ENCODE measurements at regions not wholly inside any gene's neighbourhood (a gene's known extent, or its start where the extent isn't known, plus 50 kb on each side); places are given as distances from the start of the nearest gene placed in this dataset.
A peak's percentile ranks its signal among the peaks of the same experiment; 100 is the strongest.

DNA sequence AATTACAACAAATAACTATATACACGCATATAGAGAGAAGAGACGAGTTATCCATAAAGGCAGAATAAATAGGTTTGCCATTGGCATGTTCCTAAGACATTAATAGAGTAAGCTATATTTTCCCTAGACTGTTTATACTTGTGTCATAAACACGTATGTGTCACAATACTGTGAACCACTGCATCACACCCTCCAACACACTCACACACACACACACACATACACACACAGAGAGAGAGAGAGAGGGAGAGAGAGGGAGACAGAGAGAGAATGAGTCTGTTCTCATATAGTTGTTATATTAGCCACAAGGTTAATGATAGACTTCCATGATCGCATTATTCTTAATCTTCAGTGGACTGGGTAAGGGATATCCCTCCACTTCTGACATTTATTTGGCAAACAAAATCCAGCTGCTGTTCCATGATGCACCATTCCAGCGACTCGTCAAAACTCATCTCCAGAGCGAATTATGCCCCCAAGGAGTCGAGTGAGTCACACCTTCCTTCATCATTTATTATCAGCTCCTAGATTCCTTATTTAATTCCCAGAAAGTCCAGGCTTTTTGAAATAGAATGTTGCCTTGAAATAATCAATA is 82.8 kb upstream of the HIVEP1 start:
- no peaks in the 10 kb centered on the region for H3K79me2 ChIP-seq (ENCODE audit: control insufficient read depth, insufficient read depth, low read length)
- no peak overlapping the region for H3K9ac ChIP-seq (ENCODE audit: insufficient read depth in 1 of 2, low read depth in 2 of 2, low read length in 2 of 2)
- CTCF ChIA-PET (ENCODE audit: low intra/inter-chr PET ratio) = no interaction called here
- POLR2A ChIA-PET = interaction anchor here (1.0 to 4.8 kb wide), 2 partner anchors 8 to 54 kb away, joined by 3 to 57 read pairs; no protein-coding TSS in a partner anchor
- no peaks in the 10 kb centered on the region; the same call in 2 of the 3 replicates for H3K36me3 ChIP-seq (ENCODE audit: control insufficient read depth, insufficient read depth, low read length)
- no TSS peak for BruUV-seq (replicated peaks)
- H3K27me3 ChIP-seq (ENCODE audit: control insufficient read depth in 2 of 2, insufficient read depth in 2 of 2, low read length in 2 of 2) = no peaks in the 10 kb centered on the region
- peak overlapping the region; percentile 94 for H3K27ac ChIP-seq (ENCODE audit: extremely low read depth, low read depth, low read length)
- peaks cover 18% of the 10 kb centered on the region for H3K9me3 ChIP-seq (replicated peaks; ENCODE audit: control insufficient read depth, insufficient read depth, low read depth, low read length)
- no peaks in the 10 kb centered on the region for H4K20me1 ChIP-seq (replicated peaks; ENCODE audit: control insufficient read depth, insufficient read depth, low read length)
- intact Hi-C loops (cut with micrococcal nuclease) = no loop called here
- FAIRE-seq = peak; percentile 15
- no peak for ATAC-seq
- H3K4me2 ChIP-seq (ENCODE audit: insufficient read depth, low read length) = no peak overlapping the region
- DNase-seq (ENCODE audit: extremely low read depth in 1 of 4, low spot score in 3 of 4) = no peak
- H2AFZ ChIP-seq (ENCODE audit: low read depth, low read length) = peak overlapping the region; percentile 73
- in situ Hi-C loops (cut with MboI) = no loop called here
- no peaks in the 10 kb centered on the region for H3K9me1 ChIP-seq (ENCODE audit: control insufficient read depth, insufficient read depth, low read length)
- no peak overlapping the region for H3K4me3 ChIP-seq
- WGBS (ENCODE audit: insufficient coverage, low coverage, missing lambda C conversion rate) = 85% methylated on average over 8 of the region's 8 CpGs
- H3K4me1 ChIP-seq (replicated peaks in 1 of 2; ENCODE audit: control insufficient read depth in 2 of 2, insufficient read depth in 2 of 2, low read length in 2 of 2) = peaks cover 24% of the 10 kb centered on the region in 2 experiments; a peak in 4 of 5 replicates
- TF ChIP-seq MCM7 (IDR thresholded peaks at IDR 0.05) (0 out of 4 replicates have a peak, but pooled peaks of 1 of the 2 experiments have one; percentile 29), JUND (IDR thresholded peaks at IDR 0.05; ENCODE audit: borderline replicate concordance, low read depth, low read length) (no peak), JUND (tag; IDR thresholded peaks at IDR 0.05; ENCODE audit: borderline replicate concordance, low read depth, low read length) (no peak), ZNF121 (CRISPR knock-in tag; conservative IDR thresholded peaks at IDR 0.05) (no peak), NFRKB (IDR thresholded peaks at IDR 0.05; ENCODE audit: low read depth) (0 out of 2 replicates have a peak, but pooled peaks have one; percentile 32), HOXB6 (CRISPR knock-in tag; IDR thresholded peaks at IDR 0.05; ENCODE audit: borderline replicate concordance) (no peak), NFE2L1 (tag; IDR thresholded peaks at IDR 0.05; ENCODE audit: borderline replicate concordance, low read depth) (no peak), TAL1 (IDR thresholded peaks at IDR 0.05) (peak; percentile 8; the same call in 1 of the 2 replicates), MEIS2 (IDR thresholded peaks at IDR 0.05; ENCODE audit: partially characterized antibody) (no peak), ZBTB1 (CRISPR knock-in tag; IDR thresholded peaks at IDR 0.05; ENCODE audit: borderline replicate concordance, low read depth) (no peak), CEBPG (CRISPR knock-in tag; IDR thresholded peaks at IDR 0.05) (no peak), CEBPG (tag; conservative IDR thresholded peaks at IDR 0.05 in 1 of 2, IDR thresholded peaks at IDR 0.05 in 1 of 2) (no peak), TEAD1 (CRISPR knock-in tag; IDR thresholded peaks at IDR 0.05) (no peak), LEF1 (IDR thresholded peaks at IDR 0.05) (no peak), FOSL1 (tag; conservative IDR thresholded peaks at IDR 0.05) (0 out of 2 replicates have a peak, but pooled peaks have one; percentile 33), KLF10 (CRISPR knock-in tag; IDR thresholded peaks at IDR 0.05) (no peak), DPF2 (IDR thresholded peaks at IDR 0.05) (peak; percentile 11; the same call in 1 of the 2 replicates), ZC3H4 (CRISPR knock-in tag; IDR thresholded peaks at IDR 0.05; ENCODE audit: borderline replicate concordance) (no peak)
- TF ChIP-seq, protein P1, sequence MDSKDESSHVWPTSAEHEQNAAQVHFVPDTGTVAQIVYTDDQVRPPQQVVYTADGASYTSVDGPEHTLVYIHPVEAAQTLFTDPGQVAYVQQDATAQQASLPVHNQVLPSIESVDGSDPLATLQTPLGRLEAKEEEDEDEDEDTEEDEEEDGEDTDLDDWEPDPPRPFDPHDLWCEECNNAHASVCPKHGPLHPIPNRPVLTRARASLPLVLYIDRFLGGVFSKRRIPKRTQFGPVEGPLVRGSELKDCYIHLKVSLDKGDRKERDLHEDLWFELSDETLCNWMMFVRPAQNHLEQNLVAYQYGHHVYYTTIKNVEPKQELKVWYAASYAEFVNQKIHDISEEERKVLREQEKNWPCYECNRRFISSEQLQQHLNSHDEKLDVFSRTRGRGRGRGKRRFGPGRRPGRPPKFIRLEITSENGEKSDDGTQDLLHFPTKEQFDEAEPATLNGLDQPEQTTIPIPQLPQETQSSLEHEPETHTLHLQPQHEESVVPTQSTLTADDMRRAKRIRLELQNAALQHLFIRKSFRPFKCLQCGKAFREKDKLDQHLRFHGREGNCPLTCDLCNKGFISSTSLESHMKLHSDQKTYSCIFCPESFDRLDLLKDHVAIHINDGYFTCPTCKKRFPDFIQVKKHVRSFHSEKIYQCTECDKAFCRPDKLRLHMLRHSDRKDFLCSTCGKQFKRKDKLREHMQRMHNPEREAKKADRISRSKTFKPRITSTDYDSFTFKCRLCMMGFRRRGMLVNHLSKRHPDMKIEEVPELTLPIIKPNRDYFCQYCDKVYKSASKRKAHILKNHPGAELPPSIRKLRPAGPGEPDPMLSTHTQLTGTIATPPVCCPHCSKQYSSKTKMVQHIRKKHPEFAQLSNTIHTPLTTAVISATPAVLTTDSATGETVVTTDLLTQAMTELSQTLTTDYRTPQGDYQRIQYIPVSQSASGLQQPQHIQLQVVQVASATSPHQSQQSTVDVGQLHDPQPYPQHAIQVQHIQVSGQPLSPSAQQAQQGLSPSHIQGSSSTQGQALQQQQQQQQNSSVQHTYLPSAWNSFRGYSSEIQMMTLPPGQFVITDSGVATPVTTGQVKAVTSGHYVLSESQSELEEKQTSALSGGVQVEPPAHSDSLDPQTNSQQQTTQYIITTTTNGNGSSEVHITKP (IDR thresholded peaks at IDR 0.05; ENCODE audit: partially characterized antibody) = no peak
- TF ChIP-seq, protein P2, sequence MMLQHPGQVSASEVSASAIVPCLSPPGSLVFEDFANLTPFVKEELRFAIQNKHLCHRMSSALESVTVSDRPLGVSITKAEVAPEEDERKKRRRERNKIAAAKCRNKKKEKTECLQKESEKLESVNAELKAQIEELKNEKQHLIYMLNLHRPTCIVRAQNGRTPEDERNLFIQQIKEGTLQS (IDR thresholded peaks at IDR 0.05) = 0 out of 2 replicates have a peak, but pooled peaks have one; percentile 8
- TF ChIP-seq, protein P2 (CRISPR knock-in tag; conservative IDR thresholded peaks at IDR 0.05) = no peak

Measured in K562 (cell line).